ENCODE measurements at regions not wholly inside any gene's neighbourhood (a gene's known extent, or its start where the extent isn't known, plus 50 kb on each side); places are given as distances from the start of the nearest gene placed in this dataset.

DNA sequence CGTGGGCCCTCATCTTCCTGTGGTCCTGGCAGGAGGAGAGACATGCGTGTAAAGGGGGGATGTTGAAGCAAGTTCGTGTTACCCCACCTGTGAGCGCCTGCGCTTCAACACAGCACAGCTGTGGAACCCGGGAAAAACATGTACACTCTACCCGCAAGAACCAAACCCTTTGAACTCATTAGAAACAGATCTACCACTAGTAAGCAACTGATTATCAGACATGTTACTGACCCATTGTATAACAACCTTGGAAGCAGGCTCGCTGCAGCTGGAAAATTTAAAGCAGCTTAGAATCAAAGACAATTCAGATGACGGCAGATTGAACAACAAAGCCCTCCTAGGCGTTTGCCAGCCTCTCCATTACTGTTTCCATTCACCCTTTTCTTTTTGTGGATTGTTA, 771.7 kb upstream of the SALL3 start:
- DNase-seq (ENCODE audit: low spot score): no peak

DNA sequence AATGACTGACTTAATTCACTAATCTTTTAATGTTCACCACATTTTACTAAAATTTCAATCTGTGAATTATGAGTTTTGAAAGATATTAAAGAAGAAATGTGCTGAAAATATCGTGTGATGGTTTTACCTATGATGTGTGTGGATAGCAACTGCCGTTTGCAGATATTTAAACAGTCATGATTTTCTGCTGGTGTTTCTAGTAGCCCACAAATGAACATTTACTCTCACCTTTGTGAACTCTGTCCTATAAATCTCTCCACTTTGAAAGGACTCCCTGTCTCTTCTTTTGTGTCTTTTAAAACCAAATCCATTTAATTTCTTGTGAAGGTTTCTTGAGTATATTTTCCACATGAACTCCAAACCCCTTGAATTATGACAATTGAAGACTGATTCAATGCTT, 771.2 kb upstream of the SALL3 start:
- DNase-seq (ENCODE audit: low spot score): no peak

DNA sequence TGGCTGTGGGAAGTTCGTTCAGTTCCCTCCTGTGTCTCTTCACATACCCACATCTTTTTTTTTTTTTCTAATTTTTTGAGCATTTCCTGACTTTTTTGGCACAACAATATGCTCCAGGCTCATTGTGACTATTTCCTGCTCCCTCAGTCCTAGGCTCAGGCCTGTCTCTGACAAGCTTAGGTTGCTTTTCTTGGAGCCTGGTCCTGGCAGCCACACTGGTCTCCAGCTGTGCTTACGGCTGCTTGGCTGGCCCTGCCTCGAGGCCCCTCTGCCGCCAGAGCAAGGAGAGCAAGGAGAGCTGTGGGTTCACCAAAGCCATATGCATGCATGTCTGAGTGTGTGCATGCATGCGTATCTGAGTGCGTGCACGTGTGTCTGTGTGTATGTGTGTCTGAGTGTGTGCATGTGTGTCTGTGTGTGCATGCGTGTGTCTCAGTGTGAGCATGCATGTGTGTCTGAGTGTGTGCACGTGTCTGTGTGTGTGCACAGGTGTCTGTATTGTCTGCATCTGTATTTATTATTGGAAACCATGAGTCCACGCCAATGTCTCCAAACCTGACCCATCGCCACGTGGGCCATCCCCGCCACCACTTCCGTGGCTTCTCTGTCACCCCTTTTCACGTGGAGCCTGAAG, 766.1 kb upstream of the SALL3 start:
- no peak for DNase-seq (ENCODE audit: low spot score)

DNA sequence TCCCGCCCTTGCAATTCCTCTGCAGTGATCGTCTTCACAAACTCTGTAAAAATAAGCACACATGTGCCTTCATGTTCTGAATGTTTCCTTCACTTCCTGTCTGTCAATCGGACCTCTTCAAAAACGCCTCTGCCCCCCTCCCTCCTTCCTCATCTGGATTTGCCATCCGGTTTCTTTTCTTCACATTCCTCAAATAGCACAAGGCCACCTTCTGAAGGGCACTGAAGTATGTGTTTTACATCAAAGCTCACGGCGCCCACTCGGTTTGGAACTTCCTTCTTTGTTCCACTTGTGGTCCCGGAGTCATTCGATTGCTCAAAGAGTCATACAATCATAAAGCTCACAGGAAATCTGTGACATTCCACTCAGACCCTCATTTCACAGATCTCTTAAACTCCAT, 758.1 kb upstream of the SALL3 start:
- no peak for DNase-seq (ENCODE audit: low spot score)

DNA sequence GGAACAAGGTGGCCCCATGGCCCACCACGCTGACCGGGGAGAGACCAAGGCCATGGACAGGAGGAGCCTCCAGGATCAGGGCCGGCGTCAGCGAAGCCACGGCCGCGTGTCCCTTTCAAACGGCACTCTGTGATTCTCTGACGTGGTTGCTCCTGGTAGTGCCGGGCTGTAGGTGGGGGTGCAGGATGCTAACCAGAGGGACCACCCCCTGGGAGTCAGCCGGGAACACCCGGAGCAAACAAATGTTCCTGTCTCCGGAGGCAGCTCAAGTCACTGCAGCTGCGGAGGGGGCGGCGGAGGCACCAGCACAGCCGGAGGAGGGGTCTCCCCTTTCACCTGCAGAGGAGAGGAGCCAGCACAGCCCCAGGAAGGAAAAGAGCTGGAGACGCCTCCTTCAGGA, 750.6 kb upstream of the SALL3 start:
- DNase-seq (ENCODE audit: low spot score): no peak

DNA sequence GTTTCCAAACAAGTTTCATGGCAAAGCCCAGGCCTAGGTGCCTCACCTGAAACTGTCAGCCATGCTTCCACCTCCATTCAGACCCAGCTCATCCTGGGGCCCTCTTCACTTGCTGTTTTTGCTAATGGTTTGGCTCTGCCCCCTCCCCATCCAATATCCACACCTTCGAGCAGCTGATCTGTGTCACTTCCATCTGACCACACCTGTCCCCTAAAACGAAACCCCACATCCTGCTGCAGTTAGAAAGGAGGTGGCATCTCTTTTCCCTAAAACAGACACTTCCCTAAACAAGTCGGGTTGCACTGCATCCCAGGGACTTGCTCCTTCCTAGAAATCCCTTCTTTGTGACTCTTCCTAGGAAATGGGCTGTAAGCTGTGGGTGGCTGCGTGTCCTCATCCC, 748.7 kb upstream of the SALL3 start:
- no peak for DNase-seq (ENCODE audit: low spot score)

DNA sequence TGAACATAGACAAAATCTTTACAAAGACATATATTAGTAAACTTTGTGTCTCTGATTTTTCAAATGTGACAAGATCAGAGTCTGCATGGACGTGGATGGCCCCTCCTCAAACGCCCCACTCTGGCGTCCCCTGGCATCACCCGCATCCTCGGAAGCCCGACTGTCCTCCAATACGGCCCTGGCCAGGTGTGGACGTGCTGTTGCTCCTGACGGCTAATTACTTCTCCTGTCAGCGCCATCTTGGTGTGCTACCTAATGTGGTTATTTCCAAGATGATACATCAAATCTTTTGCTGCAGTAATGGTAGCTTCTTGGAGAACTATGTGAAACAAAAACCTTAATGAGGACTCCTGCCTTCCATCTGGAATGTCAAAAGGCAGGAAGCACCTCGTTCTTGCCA, 747.4 kb upstream of the SALL3 start:
- DNase-seq (ENCODE audit: low spot score): no peak

DNA sequence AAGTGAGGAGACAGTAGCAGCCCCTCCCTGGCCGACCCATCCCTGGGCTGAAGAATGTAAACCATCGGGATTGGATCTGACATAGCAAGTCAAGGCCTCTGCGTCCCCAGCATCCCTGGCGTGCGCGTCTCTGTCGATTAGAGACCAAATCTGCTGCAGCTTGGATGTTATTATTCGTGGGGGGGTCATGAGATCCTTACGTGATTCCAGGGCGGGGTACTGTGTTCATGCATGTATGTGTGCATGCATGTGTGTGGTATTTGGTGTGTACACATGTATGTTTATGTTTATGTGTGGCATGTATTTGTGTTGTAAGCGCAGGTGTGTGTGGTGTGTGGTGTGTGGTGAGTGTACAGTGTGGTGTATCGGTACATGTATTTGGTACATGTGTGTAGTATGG, 741.8 kb upstream of the SALL3 start:
- no peak for DNase-seq (ENCODE audit: low spot score)

DNA sequence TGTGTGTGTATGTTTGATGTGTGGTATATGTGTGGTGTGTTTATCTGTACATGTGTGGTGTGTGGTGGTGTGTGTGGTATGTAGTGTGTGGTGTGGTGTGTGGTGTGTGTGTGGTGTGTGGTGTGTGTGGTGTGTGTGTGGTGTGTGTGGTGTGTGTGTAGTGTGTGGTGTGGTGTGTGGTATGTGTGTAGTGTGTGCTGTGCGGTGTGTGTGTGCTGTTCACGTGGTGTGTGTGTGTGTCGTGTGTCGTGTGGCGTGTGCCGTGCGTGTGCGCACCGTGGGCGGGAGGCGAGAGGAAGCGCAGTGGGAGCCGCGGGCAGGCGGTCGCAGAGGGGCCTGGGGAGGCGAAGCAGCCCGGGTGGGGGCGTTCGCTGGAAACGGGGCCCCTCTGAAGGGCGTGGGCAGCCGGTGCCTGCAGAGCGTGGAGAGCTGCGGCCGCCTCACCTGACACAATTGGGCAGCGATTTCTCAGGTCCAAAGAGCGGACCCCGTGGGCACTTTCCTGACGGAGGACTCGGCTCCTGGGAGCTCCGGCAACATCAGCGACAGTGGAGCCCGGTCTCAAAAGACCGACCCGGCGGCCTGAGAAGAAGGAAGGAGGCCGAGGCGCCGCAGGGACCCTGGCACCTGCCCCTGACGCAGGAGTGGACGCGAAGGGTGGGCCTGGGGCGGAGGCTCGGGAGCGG, 741.1 kb upstream of the SALL3 start:
- no peak for DNase-seq (ENCODE audit: low spot score)

DNA sequence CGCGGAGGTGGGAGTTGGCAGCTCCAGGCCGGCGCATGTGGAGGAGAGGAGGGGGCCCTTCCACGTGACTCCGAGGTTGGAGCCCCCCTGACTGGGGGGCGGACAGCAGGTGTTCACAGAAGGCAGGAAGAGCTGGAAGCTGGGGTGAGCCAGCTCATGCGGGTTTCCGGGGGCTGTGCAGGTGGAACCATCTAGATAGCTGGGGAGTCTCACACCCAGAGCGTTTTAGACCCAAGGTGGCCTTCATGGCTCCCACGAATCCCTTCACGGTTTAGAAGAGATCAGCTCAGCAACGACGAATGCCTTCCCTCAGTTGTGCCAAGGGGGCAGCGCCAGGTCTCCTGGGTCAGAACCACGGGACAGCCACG, 740.5 kb upstream of the SALL3 start:
- no peak for DNase-seq (ENCODE audit: low spot score)

DNA sequence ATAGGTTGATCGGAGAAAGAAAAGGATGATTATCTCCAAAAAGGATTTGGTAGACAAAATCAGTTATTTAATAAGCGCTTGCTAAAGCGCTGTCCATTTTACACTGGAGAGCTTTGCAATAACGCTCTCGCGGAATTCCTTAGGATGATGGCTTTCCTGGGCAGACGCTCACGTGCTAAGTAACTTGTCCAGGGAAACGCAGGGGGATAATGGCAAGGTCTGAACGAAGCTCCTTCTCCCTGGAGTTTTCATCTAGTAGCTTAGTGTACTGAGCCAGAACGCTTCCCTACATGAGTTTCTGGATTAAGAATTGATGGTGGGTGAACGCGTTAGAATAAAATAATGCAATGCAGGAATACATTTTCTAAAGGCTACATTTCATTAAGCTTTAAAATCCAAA, 739.5 kb upstream of the SALL3 start:
- no peak for DNase-seq (ENCODE audit: low spot score)

DNA sequence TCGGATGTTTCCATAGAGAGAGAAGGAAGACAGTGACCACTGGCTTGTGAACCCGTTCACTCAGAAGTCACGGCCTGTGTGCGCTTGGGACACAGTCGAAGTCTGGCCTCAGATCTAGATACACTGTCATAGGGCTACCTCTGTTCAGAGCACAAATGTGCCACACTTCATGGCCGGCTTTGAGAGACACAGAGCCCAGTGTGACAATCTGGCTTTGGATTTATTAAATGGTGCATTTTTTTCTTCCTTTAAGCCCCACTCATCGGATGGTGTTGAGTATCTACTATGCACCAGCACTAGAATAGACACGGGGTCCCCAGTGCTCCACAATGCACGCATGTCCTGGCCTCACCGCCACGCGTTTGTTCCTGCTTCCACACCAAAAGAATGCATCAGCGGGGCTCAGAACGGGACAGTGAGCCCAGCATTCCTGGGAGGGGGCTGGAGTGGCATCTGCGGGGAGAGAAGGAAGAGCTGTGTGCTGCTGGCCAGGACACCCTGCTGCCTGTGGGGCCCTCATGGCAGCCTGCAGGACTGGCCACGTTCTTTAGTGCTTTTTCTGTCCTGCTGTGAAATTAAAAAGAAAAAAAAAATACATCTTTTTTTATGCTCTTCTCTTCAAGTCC, 738.9 kb upstream of the SALL3 start:
- DNase-seq (ENCODE audit: low spot score): no peak

DNA sequence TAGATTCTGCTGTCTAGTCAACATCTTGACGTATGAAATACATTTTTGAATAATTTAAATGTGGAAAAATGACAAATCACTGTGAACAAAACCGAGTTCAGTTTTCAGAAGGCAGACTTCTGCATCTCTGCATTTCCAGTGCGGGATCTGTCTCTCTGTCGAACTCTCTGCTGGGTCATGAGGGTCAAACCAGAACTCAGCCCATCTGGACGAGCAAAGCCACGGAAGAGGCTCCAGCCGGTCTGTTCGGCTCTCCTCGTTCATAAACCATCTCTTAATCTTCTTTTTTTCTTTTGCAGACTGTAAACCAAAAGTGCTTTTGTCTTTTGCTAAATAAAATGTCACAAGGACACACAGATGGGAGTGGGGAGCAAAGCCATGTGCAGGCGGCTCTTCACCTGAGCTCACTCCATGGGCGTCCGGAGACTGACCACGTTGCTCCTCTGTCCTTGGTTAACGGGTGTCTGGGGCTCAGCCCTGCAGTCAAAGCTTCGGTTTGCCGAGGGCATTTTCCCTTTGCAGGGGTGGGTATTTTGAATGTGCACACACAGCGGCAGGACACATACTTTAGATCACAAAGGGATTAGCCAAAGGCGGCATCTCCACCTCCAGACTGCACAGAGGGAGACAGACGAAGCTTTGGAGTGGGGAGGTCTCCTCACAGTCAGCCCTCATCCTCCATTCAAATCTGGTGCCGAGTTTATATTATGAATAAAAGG, 737.9 kb upstream of the SALL3 start:
- no peak for DNase-seq (ENCODE audit: low spot score)

DNA sequence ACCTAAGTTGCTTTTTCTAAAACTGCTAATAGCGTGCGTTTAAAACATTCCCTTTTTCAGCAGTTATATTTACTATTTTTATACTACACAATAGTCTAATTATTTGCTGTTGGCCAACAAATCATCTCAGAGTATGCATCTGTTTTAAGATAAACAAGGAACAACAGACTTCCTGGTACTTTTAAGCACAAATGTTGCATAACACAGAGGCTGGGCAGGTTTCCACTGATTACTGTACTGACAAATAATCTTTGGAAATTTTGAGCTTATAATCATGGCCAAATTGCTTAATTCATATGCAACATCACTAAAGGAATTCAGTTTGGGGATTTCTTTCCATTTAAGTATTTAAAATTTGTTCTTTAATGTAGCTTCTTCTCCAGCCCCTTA, 737.4 kb upstream of the SALL3 start:
- no peak for DNase-seq (ENCODE audit: low spot score)

DNA sequence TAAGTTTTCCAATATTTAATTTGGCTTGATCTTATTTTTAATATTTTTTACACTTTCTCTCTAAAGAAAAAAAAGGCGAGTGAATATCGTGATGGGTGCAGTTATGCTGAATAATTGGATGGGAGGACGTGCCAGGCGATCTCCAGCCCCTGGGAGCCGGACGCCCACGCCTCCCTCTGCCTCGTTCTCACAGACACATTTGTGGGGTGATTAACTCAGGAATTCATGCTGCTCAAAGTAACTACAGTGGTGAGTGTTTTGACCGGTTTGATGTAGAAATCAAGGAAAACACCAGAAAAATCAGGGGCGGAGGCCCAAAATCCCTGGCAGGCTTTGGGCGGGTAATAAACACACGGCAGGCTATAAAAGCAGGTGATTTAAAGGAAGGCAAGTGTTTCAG, 736.8 kb upstream of the SALL3 start:
- no peak for DNase-seq (ENCODE audit: low spot score)

DNA sequence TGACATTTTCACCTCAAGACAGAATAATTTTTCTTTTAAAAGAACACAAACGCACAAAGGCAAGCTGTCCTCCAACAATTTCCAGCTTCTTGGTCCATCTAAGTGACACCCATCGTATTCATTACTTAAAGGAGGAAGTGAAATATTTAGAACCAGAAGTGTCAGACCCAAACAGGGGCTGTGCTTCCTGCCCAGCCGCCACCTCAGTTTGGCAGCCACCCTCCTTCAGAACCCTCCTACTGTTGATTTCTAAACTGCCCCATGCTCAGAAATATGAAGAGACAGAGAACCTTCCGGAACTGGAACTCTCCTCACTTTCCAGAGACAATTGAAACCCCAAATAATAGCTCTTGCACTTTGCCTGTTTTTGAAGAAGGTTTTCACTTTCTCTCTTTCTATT, 734.8 kb upstream of the SALL3 start:
- no peak for DNase-seq (ENCODE audit: low spot score)

DNA sequence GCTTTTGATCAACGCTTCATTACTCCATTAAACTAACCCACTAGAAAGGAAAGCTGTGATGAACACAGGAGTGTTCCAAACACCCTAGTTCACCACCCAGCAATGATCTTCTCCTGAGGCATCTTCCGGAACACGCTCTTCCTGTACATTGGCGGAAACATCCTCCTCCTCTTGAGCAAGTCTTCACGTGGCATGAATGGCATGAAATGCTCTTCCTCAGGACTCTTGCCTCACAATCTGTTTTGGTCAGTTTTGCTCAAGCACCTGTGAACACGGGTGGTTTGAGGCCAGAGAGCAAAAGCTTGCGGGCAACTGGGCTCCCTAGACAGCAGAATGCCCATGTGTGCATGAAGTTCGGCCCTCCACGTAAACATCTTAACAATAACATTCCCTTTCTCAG, 734.2 kb upstream of the SALL3 start:
- no peak for DNase-seq (ENCODE audit: low spot score)

DNA sequence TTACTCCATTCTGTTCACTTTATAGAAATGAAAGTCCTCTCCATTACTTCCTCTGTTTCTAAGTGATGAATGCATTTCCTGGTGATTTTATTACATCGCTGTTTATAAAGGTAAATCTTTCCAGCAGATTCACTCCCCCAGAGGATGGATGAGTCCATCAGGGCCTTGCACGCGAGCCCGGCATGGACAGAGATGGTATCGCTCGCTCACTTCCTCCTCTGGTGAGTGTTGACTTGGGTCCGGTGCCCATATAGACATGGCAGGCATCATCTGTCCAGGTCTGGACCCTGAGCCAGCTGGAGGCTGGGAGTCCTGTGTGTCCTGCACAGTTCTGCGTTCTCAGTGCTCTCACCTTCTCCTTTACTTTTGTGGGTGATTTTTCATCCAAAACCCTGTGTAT, 733.6 kb upstream of the SALL3 start:
- DNase-seq (ENCODE audit: low spot score): no peak

DNA sequence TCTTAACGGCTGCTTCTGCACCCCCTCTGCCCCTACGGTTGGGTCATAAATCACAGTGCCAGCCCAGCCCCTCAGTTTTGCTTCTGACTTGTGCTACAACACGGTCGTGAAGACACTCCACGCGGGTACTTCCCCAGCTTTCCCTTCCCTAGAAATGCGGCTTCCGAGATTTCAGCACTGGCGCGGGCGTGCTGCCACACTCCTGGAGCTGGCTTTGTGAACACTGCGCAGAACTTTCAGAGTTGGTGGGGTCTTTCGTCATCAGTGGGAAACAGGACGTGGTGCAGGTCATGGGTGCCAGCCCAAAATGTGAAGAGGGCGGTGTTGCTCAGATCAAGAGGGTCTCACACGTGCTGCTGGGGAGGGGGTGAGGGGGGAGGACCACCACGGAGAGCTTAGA, 733.0 kb upstream of the SALL3 start:
- DNase-seq (ENCODE audit: low spot score): no peak

DNA sequence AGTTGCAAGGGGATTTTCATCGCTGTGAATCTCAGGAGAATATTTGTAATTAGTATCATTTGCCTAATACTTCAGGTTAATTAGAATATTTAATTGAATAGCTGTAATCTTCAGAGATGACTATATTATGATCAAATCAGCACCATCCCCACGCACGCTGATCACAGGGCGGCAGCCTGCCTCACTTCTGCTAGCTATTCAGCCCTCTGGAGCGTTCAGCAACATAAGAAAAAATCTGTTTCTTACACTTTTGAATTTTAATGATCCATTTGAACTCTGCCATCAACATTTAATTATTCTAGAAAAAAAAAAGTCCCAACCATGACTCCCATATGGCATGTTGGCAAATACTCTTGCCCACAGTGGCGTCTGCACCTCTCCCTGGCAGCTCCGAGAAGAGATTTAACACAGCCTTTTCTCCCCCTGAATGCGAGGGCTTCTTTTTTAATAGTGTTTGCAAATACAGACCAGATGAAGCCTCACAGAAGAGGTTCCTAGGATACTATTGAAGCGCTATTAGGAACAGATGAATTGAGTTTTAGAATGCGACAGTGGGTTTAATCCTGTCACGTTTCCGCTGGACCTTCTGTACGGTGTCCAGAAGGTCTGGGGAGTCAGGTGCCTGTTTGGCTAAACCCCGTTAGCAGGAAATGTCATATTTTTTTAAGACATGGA, 731.9 kb upstream of the SALL3 start:
- DNase-seq (ENCODE audit: low spot score): no peak

DNA sequence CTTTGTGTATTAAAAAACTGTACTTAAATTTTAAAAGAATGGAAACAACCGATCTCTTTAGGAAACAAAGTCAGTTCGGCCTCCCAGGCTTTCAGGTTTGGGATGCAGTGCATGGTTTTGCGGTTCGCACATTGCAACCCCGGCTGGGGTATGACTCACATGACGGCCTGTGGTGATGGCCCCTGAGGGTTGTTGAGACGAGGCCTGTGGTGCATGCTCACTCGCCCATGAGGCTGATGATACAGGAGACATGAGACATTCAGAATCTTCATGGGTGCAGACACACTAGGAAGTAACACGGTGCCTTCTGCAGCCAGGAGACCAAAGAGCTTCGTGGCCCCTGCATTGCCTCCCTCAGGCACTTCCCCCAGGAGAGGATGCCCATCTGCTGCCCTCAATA, 724.6 kb upstream of the SALL3 start:
- DNase-seq (ENCODE audit: low spot score): no peak

DNA sequence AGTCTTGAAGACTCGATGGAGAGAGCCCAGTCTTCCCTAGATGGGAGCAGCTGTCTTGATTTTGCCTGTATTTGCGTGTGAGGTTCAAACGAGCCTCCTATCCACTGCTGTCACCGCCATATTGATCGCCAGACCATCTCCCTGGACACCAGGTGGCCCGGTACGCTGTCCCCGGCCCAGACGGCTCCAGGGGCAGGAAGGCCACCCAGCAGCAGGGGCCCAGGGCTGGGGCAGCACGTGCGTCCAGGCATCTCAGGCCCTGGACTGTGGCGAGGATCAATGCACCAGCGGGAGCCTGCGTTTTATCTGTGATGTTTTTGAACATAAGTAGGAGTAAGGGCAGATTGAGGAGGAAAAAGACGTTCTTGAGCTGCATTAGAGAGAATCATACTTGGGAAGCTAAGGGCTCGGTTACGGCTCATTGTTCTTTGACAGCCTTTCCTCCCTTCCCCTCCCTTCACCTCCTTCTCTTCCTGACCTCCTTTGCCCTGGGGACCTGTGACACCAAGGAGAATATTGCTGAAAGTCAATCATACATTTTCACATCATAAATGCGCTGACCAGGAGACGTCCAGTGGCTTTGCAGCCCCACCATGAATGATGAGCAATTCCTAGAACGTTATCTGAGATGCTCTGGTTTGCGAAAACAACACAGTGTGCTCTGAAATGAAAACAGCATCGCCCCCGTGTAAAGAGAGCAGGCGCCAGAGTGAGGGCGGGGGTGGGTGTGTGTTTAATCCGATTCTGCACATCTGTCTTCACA, 711.2 kb upstream of the SALL3 start:
- DNase-seq (ENCODE audit: low spot score): no peak
